22Rv1 (cell line): ENCODE measurements at regions not wholly inside any gene's neighbourhood (a gene's known extent, or its start where the extent isn't known, plus 50 kb on each side); places are given as distances from the start of the nearest gene placed in this dataset.

Experiments
- CTCF ChIP-seq: fragments of 450-650 bp; IDR thresholded peaks from 2 replicates; pipeline ENCODE4 v1.5.1; 2017; ENCODE audit warnings: mild to moderate bottlenecking
- ZFX ChIP-seq: fragments of 450-650 bp; IDR thresholded peaks from 2 replicates; pipeline ENCODE4 v1.6.1; 2017; ENCODE audit warnings: antibody characterized with exemption, borderline replicate concordance

- TF ChIP-seq CTCF (no peak), ZFX (no peak)
These were observed 470.5 kb downstream of the COL12A1 start for GRCh38 chr6:74735304-74735703.
